ENCODE measurements at regions not wholly inside any gene's neighbourhood (a gene's known extent, or its start where the extent isn't known, plus 50 kb on each side); places are given as distances from the start of the nearest gene placed in this dataset.

DNA sequence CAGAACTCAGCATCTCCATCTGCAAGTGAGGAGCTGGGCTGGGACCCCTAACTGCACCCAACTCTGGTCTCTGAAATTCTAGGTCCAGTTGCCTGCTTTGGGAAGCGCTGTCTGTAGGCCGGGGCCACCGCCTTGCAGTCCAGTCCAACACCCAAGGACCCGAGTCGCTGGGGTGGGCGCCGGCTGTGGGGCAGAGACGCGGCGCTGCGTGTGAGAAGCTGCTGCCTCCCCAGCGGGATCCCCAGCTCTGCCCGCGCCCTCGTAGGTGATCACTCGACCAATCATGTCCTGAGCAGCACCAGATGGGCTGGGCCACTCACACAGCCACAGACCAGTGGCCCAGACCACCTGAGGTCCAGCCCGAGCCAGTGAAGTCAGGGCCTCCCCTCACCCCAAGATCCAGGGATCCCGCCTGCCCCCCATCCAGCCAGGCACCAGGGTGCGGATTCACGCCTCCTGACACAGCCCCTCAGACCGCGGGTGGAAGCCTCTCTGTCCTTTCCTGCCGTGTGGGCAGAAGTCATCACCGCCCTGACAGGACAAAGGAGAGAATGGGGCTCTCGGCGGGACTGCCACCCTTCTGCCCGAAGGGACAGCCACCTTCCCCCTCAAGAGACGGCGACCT lies 67.4 kb upstream of the ADGRA1 start:
- Histone ChIP-seq H2BK120ac (ENCODE audit: insufficient read depth, low read length, poor library complexity) (no peak overlapping the region), H3K9ac (ENCODE audit: low read length) (no peak overlapping the region), H3K23ac (ENCODE audit: low read length) (no peak overlapping the region), H4K12ac (ENCODE audit: low read depth, low read length) (no peak overlapping the region), H3K79me2 (ENCODE audit: control insufficient read depth, insufficient read depth, low read length, poor library complexity) (no peaks in the 10 kb centered on the region), H3K4me2 (ENCODE audit: low read length) (no peak overlapping the region), H2BK5ac (ENCODE audit: low read depth, low read length, poor library complexity) (no peak overlapping the region), H2AK5ac (ENCODE audit: low read length) (no peak overlapping the region), H3K9me3 (ENCODE audit: insufficient read depth, low read depth, low read length) (no peaks in the 10 kb centered on the region), H3K18ac (ENCODE audit: low read length) (no peak overlapping the region), H3K79me1 (ENCODE audit: low read length) (no peaks in the 10 kb centered on the region), H4K8ac (ENCODE audit: low read depth, low read length) (no peak overlapping the region), H3K27ac (ENCODE audit: low read depth, low read length) (no peak overlapping the region), H2AFZ (ENCODE audit: insufficient read depth, low read length, poor library complexity) (no peak overlapping the region), H4K91ac (ENCODE audit: low read depth, low read length) (no peak overlapping the region), H3K4me1 (ENCODE audit: control insufficient read depth in 1 of 2, insufficient read depth in 2 of 2, low read length in 2 of 2) (no peaks in the 10 kb centered on the region), H2BK12ac (ENCODE audit: low read length) (no peak overlapping the region), H3K4me3 (ENCODE audit: low read depth, low read length) (no peak overlapping the region), H3K4ac (ENCODE audit: low read depth, low read length) (no peak overlapping the region), H3K36me3 (ENCODE audit: control insufficient read depth in 1 of 2, insufficient read depth in 2 of 2, low read length in 2 of 2) (no peaks in the 10 kb centered on the region), H3K27me3 (ENCODE audit: insufficient read depth, low read length) (no peaks in the 10 kb centered on the region), H3K14ac (ENCODE audit: low read length) (no peak overlapping the region)
- DNase-seq = no peak
- no CpG with 5 or more reads among the region's 29 CpGs for WGBS (ENCODE audit: extremely low coverage, insufficient coverage, insufficient read length)

DNA sequence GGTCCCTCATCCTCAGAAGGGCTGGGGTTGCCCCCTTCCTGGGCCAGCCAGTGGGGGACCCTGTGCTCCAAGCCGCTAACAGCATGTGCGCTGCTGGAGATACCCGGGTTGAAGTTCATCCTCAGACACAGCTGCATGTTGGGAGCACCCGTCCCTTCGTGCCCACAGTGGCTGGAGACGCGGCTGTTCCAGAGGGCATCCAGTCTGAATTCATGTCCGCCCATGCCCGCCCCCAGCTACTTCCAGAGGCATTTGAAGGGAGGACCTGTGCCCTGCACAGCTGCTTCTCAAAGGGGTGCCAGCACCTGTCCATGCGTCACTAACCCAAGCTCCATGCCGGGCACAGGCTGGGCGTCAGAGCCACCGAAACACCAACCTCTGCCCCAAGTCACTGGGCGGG lies 68.1 kb upstream of the ADGRA1 start:
- no peak overlapping the region for H3K27ac ChIP-seq (ENCODE audit: low read depth, low read length)
- no peak overlapping the region for H2AK5ac ChIP-seq (ENCODE audit: low read length)
- no peak overlapping the region for H3K14ac ChIP-seq (ENCODE audit: low read length)
- H3K23ac ChIP-seq (ENCODE audit: low read length) = no peak overlapping the region
- no peak overlapping the region for H2AFZ ChIP-seq (ENCODE audit: insufficient read depth, low read length, poor library complexity)
- H4K91ac ChIP-seq (ENCODE audit: low read depth, low read length) = no peak overlapping the region
- no peak overlapping the region for H2BK120ac ChIP-seq (ENCODE audit: insufficient read depth, low read length, poor library complexity)
- no peak overlapping the region for H4K8ac ChIP-seq (ENCODE audit: low read depth, low read length)
- H3K9ac ChIP-seq (ENCODE audit: low read length) = no peak overlapping the region
- H3K4me2 ChIP-seq (ENCODE audit: low read length) = no peak overlapping the region
- no peak overlapping the region for H3K18ac ChIP-seq (ENCODE audit: low read length)
- H2BK12ac ChIP-seq (ENCODE audit: low read length) = no peak overlapping the region
- H3K79me1 ChIP-seq (ENCODE audit: low read length) = no peaks in the 10 kb centered on the region
- H3K36me3 ChIP-seq (ENCODE audit: control insufficient read depth in 1 of 2, insufficient read depth in 2 of 2, low read length in 2 of 2) = no peaks in the 10 kb centered on the region
- H3K4me1 ChIP-seq (ENCODE audit: control insufficient read depth in 1 of 2, insufficient read depth in 2 of 2, low read length in 2 of 2) = no peaks in the 10 kb centered on the region
- DNase-seq = no peak
- WGBS (ENCODE audit: extremely low coverage, insufficient coverage, insufficient read length) = no CpG with 5 or more reads among the region's 14 CpGs
- H4K12ac ChIP-seq (ENCODE audit: low read depth, low read length) = no peak overlapping the region
- H3K9me3 ChIP-seq (ENCODE audit: insufficient read depth, low read depth, low read length) = no peaks in the 10 kb centered on the region
- no peak overlapping the region for H2BK5ac ChIP-seq (ENCODE audit: low read depth, low read length, poor library complexity)
- H3K79me2 ChIP-seq (ENCODE audit: control insufficient read depth, insufficient read depth, low read length, poor library complexity) = no peaks in the 10 kb centered on the region
- H3K4ac ChIP-seq (ENCODE audit: low read depth, low read length) = no peak overlapping the region
- no peak overlapping the region for H3K4me3 ChIP-seq (ENCODE audit: low read depth, low read length)
- H3K27me3 ChIP-seq (ENCODE audit: insufficient read depth, low read length) = no peaks in the 10 kb centered on the region

DNA sequence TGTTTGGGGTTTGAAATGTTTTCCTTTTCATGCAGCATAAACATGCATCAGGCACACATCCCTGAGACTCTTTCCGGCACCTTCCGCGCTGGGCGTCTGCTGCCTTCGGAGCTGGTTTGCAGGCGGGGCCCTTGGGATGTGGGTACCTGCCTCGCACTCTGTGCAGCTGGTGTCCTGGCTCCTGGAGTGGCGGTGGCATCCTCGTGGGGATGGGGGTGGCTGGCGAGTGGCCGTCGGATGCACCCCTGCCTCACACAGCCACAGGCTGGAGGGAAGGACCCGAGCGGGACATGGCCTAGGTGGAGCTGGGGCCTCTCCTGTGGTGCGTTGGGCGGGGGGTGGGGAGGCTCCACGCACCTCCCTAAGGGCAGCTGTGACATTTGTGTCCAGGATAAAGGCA lies 68.5 kb upstream of the ADGRA1 start:
- Histone ChIP-seq H3K18ac (ENCODE audit: low read length) (no peak overlapping the region), H3K4ac (ENCODE audit: low read depth, low read length) (no peak overlapping the region), H2AFZ (ENCODE audit: insufficient read depth, low read length, poor library complexity) (no peak overlapping the region), H3K14ac (ENCODE audit: low read length) (no peak overlapping the region), H3K4me1 (ENCODE audit: control insufficient read depth in 1 of 2, insufficient read depth in 2 of 2, low read length in 2 of 2) (no peaks in the 10 kb centered on the region), H3K9me3 (ENCODE audit: insufficient read depth, low read depth, low read length) (no peaks in the 10 kb centered on the region), H2BK12ac (ENCODE audit: low read length) (no peak overlapping the region), H3K36me3 (ENCODE audit: control insufficient read depth in 1 of 2, insufficient read depth in 2 of 2, low read length in 2 of 2) (no peaks in the 10 kb centered on the region), H3K79me1 (ENCODE audit: low read length) (no peaks in the 10 kb centered on the region), H2BK5ac (ENCODE audit: low read depth, low read length, poor library complexity) (no peak overlapping the region), H3K9ac (ENCODE audit: low read length) (no peak overlapping the region), H3K27ac (ENCODE audit: low read depth, low read length) (no peak overlapping the region), H3K79me2 (ENCODE audit: control insufficient read depth, insufficient read depth, low read length, poor library complexity) (no peaks in the 10 kb centered on the region), H4K8ac (ENCODE audit: low read depth, low read length) (no peak overlapping the region), H3K27me3 (ENCODE audit: insufficient read depth, low read length) (no peaks in the 10 kb centered on the region), H4K91ac (ENCODE audit: low read depth, low read length) (no peak overlapping the region), H2BK120ac (ENCODE audit: insufficient read depth, low read length, poor library complexity) (no peak overlapping the region), H4K12ac (ENCODE audit: low read depth, low read length) (no peak overlapping the region), H3K4me3 (ENCODE audit: low read depth, low read length) (no peak overlapping the region), H3K23ac (ENCODE audit: low read length) (no peak overlapping the region), H3K4me2 (ENCODE audit: low read length) (no peak overlapping the region), H2AK5ac (ENCODE audit: low read length) (no peak overlapping the region)
- WGBS (ENCODE audit: extremely low coverage, insufficient coverage, insufficient read length) = no CpG with 5 or more reads among the region's 17 CpGs
- no peak for DNase-seq

DNA sequence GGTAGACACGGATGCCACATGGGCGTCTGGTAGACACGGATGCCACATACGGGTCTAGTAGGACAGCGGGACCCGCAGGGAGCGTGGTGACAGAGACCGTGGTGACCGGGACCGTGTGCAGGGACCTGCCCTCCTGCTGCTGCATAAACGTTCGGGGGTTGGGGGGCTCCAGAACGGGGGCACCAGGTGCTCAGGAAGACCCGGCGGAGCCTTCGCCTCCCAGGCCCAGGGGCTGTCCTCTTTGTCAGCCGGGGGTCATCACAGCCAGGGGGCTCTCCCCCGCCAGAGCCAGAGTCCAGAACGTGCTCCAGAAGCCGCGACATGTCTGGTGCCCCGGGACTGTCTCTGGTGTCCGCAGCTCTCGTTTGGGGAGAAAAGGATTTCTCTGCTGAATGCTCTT lies 69.2 kb upstream of the ADGRA1 start:
- no peak overlapping the region for H3K27ac ChIP-seq (ENCODE audit: low read depth, low read length)
- no peak for DNase-seq
- no peak overlapping the region for H3K14ac ChIP-seq (ENCODE audit: low read length)
- no peaks in the 10 kb centered on the region for H3K4me1 ChIP-seq (ENCODE audit: control insufficient read depth in 1 of 2, insufficient read depth in 2 of 2, low read length in 2 of 2)
- no peak overlapping the region for H4K8ac ChIP-seq (ENCODE audit: low read depth, low read length)
- H4K91ac ChIP-seq (ENCODE audit: low read depth, low read length) = no peak overlapping the region
- no peak overlapping the region for H4K12ac ChIP-seq (ENCODE audit: low read depth, low read length)
- no peak overlapping the region for H3K23ac ChIP-seq (ENCODE audit: low read length)
- H3K36me3 ChIP-seq (ENCODE audit: control insufficient read depth in 1 of 2, insufficient read depth in 2 of 2, low read length in 2 of 2) = no peaks in the 10 kb centered on the region
- H2BK120ac ChIP-seq (ENCODE audit: insufficient read depth, low read length, poor library complexity) = no peak overlapping the region
- H3K4me2 ChIP-seq (ENCODE audit: low read length) = no peak overlapping the region
- no peak overlapping the region for H2BK5ac ChIP-seq (ENCODE audit: low read depth, low read length, poor library complexity)
- H2AFZ ChIP-seq (ENCODE audit: insufficient read depth, low read length, poor library complexity) = no peak overlapping the region
- no peaks in the 10 kb centered on the region for H3K79me2 ChIP-seq (ENCODE audit: control insufficient read depth, insufficient read depth, low read length, poor library complexity)
- no peaks in the 10 kb centered on the region for H3K79me1 ChIP-seq (ENCODE audit: low read length)
- no peak overlapping the region for H3K9ac ChIP-seq (ENCODE audit: low read length)
- H2AK5ac ChIP-seq (ENCODE audit: low read length) = no peak overlapping the region
- no peak overlapping the region for H3K4me3 ChIP-seq (ENCODE audit: low read depth, low read length)
- H3K4ac ChIP-seq (ENCODE audit: low read depth, low read length) = no peak overlapping the region
- no peaks in the 10 kb centered on the region for H3K27me3 ChIP-seq (ENCODE audit: insufficient read depth, low read length)
- no peak overlapping the region for H3K18ac ChIP-seq (ENCODE audit: low read length)
- WGBS (ENCODE audit: extremely low coverage, insufficient coverage, insufficient read length) = no CpG with 5 or more reads among the region's 24 CpGs
- H2BK12ac ChIP-seq (ENCODE audit: low read length) = no peak overlapping the region
- H3K9me3 ChIP-seq (ENCODE audit: insufficient read depth, low read depth, low read length) = no peaks in the 10 kb centered on the region

Data from trophoblast cell (in vitro differentiated cells and primary cell).